ENCODE measurements at regions not wholly inside any gene's neighbourhood (a gene's known extent, or its start where the extent isn't known, plus 50 kb on each side); places are given as distances from the start of the nearest gene placed in this dataset.

- TF ChIP-seq CTCF (IDR thresholded peaks at IDR 0.05) (no peak), EZH2 (IDR thresholded peaks at IDR 0.05) (no peak)
Observed at GRCh38 chr2:2681085-2681484, 350.0 kb upstream of the MYT1L start.
